Right lobe of liver (tissue), 4 donors: ENCODE measurements at regions not wholly inside any gene's neighbourhood (a gene's known extent, or its start where the extent isn't known, plus 50 kb on each side); places are given as distances from the start of the nearest gene placed in this dataset.
"Not testable (repeated sequence)": the region's sequence is repeated elsewhere in the genome, so short reads cannot be mapped to it uniquely, and the experiment has no call there.

ENCODE experiments used
- POLR2A ChIP-seq: fragments of 450-650 bp; IDR thresholded peaks from one replicate; pipeline ENCODE4 v1.6.1; 2017; ENCODE audit warnings: antibody characterized with exemption, mild to moderate bottlenecking
- TF ChIP-seq, protein P1 (sequence below), 4 donors: fragments of 200-600 bp in 3 of 4; fragments of 450-650 bp in 1 of 4; IDR thresholded peaks; one replicate each; pipeline versions ENCODE4 v1.5.1 to v1.8.0; 2016 to 2022; ENCODE audit warnings: antibody characterized with exemption in 4 of 4, mild to moderate bottlenecking in 2 of 4
- donor health status: DM: no; HTN: no; CAD: no.
- donor health status: DM: no; HTN: no; CAD: no.
- donor health status: DM: no; HTN: yes; CAD: no.

DNA sequence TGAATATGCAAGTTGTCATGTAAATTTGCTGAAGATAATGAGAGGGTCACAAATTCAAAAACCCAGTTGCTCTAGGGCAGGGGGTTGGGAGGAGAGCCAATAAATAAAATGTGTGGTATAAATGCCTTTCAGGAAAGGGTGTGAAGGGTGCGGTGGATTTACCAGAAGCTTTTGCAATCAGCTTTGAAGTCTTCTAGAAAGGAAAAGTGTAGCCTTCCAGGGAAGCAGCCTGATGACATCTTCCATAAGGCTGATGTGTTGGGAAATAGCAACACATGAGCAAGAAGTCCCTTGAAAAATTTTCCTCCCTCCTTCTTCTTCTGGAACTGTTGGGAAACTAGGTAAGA is 85.6 kb upstream of the POTEC start:
- TF ChIP-seq, protein P1, sequence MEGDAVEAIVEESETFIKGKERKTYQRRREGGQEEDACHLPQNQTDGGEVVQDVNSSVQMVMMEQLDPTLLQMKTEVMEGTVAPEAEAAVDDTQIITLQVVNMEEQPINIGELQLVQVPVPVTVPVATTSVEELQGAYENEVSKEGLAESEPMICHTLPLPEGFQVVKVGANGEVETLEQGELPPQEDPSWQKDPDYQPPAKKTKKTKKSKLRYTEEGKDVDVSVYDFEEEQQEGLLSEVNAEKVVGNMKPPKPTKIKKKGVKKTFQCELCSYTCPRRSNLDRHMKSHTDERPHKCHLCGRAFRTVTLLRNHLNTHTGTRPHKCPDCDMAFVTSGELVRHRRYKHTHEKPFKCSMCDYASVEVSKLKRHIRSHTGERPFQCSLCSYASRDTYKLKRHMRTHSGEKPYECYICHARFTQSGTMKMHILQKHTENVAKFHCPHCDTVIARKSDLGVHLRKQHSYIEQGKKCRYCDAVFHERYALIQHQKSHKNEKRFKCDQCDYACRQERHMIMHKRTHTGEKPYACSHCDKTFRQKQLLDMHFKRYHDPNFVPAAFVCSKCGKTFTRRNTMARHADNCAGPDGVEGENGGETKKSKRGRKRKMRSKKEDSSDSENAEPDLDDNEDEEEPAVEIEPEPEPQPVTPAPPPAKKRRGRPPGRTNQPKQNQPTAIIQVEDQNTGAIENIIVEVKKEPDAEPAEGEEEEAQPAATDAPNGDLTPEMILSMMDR (IDR thresholded peaks at IDR 0.05) = not testable (repeated sequence)
- TF ChIP-seq POLR2A = not testable (repeated sequence)
